H9 (cell line): ENCODE measurements at regions not wholly inside any gene's neighbourhood (a gene's known extent, or its start where the extent isn't known, plus 50 kb on each side); places are given as distances from the start of the nearest gene placed in this dataset.
A peak's percentile ranks its signal among the peaks of the same experiment; 100 is the strongest.

ENCODE experiments used
- DNase-seq: peaks from one replicate; pipeline ENCODE4 v3.0.0-alpha.2; 2017
- H2AFZ ChIP-seq: one replicate; pipeline ENCODE4 v1.6.1; 2013; ENCODE audit warnings: mild to moderate bottlenecking, low read length, control low read depth, moderate library complexity
- H2AK5ac ChIP-seq: 2 replicates; pipeline ENCODE4 v1.6.1; 2013; ENCODE audit warnings: low read length, control low read depth, mixed read lengths; ENCODE audit not compliant: insufficient read length
- H2BK120ac ChIP-seq: one replicate; pipeline ENCODE4 v1.6.1; 2013; ENCODE audit warnings: low read depth, mild to moderate bottlenecking, low read length, control low read depth, inconsistent platforms; ENCODE audit not compliant: poor library complexity, severe bottlenecking
- H2BK12ac ChIP-seq: 2 replicates; pipeline ENCODE4 v1.6.1; 2013; ENCODE audit warnings: low read length, control low read depth, mixed read lengths, low read depth; ENCODE audit not compliant: insufficient read length
- H2BK15ac ChIP-seq: 2 replicates; pipeline ENCODE4 v1.6.1; 2013; ENCODE audit warnings: low read depth, low read length, control low read depth
- H2BK20ac ChIP-seq: one replicate; pipeline ENCODE4 v1.6.1; 2013; ENCODE audit warnings: low read depth, mild to moderate bottlenecking, low read length, control low read depth, inconsistent platforms; ENCODE audit not compliant: poor library complexity, severe bottlenecking
- H2BK5ac ChIP-seq: 2 replicates; pipeline ENCODE4 v1.6.1; 2013; ENCODE audit warnings: low read length, control low read depth, mixed read lengths; ENCODE audit not compliant: insufficient read length
- H3K14ac ChIP-seq: 2 replicates; pipeline ENCODE4 v1.6.1; 2013; ENCODE audit warnings: low read length, control low read depth; ENCODE audit not compliant: insufficient read depth
- H3K18ac ChIP-seq: 2 replicates; pipeline ENCODE4 v1.6.1; 2013; ENCODE audit warnings: low read depth, mild to moderate bottlenecking, mixed read lengths, low read length, control low read depth; ENCODE audit not compliant: insufficient read length
- H3K23ac ChIP-seq: 2 replicates; pipeline ENCODE4 v1.6.1; 2013; ENCODE audit warnings: low read length, control low read depth, mixed read lengths, low read depth; ENCODE audit not compliant: insufficient read length
- H3K23me2 ChIP-seq: 2 replicates; pipeline ENCODE4 v1.6.1; 2013; ENCODE audit warnings: low read depth, mild to moderate bottlenecking, mixed read lengths, low read length, control low read depth; ENCODE audit not compliant: insufficient read length, poor library complexity, severe bottlenecking
- H3K27ac ChIP-seq: 2 replicates; pipeline ENCODE4 v1.5.1; 2013; ENCODE audit warnings: low read length, control low read depth, mixed read lengths, low read depth; ENCODE audit not compliant: insufficient read length
- H3K27me3 ChIP-seq: 2 replicates; pipeline ENCODE4 v1.6.1; 2013; ENCODE audit warnings: low read length, control low read depth, inconsistent platforms; ENCODE audit not compliant: insufficient read depth
- H3K4ac ChIP-seq: 2 replicates; pipeline ENCODE4 v1.6.1; 2013; ENCODE audit warnings: low read depth, mild to moderate bottlenecking, control low read depth, inconsistent platforms, low read length, moderate library complexity
- H3K4me1 ChIP-seq: 2 replicates; pipeline ENCODE4 v1.6.1; 2013; ENCODE audit warnings: low read length, control low read depth, inconsistent platforms; ENCODE audit not compliant: insufficient read depth
- H3K4me2 ChIP-seq: 2 replicates; pipeline ENCODE4 v1.6.1; 2013; ENCODE audit warnings: low read length, control low read depth, mixed read lengths; ENCODE audit not compliant: insufficient read length, insufficient read depth
- H3K56ac ChIP-seq: 2 replicates; pipeline ENCODE4 v1.6.1; 2013; ENCODE audit warnings: low read depth, mild to moderate bottlenecking, mixed read lengths, low read length, control low read depth; ENCODE audit not compliant: insufficient read length
- H3K79me1 ChIP-seq: 2 replicates; pipeline ENCODE4 v1.6.1; 2013; ENCODE audit warnings: low read depth, mild to moderate bottlenecking, moderate library complexity, low read length, control low read depth, inconsistent platforms; ENCODE audit not compliant: insufficient read depth, poor library complexity, severe bottlenecking
- H3K79me2 ChIP-seq: 2 replicates; pipeline ENCODE4 v1.6.1; 2013; ENCODE audit warnings: low read length, control low read depth, inconsistent platforms; ENCODE audit not compliant: insufficient read depth
- H3K9ac ChIP-seq: 2 replicates; pipeline ENCODE4 v1.6.1; 2013; ENCODE audit warnings: low read length, control low read depth, mixed read lengths; ENCODE audit not compliant: insufficient read length; ENCODE audit errors: extremely low read depth
- H3K9me3 ChIP-seq: one replicate; pipeline ENCODE4 v1.6.1; 2013; ENCODE audit warnings: low read depth, low read length, inconsistent platforms; ENCODE audit not compliant: control insufficient read depth
- H3T11ph ChIP-seq: one replicate; pipeline ENCODE4 v1.6.1; 2013; ENCODE audit warnings: mild to moderate bottlenecking, low read length, control low read depth, inconsistent platforms
- H4K20me1 ChIP-seq: one replicate; pipeline ENCODE4 v1.6.1; 2013; ENCODE audit not compliant: control insufficient read depth, insufficient read length, insufficient read depth
- H4K5ac ChIP-seq: 2 replicates; pipeline ENCODE4 v1.6.1; 2013; ENCODE audit warnings: low read depth, mild to moderate bottlenecking, mixed read lengths, low read length, control low read depth; ENCODE audit not compliant: insufficient read length
- H4K8ac ChIP-seq: replicated peaks from 2 replicates; pipeline ENCODE4 v1.6.1; 2013; ENCODE audit warnings: low read length, control low read depth, mixed read lengths, low read depth; ENCODE audit not compliant: insufficient read length
- H4K91ac ChIP-seq: 2 replicates; pipeline ENCODE4 v1.6.1; 2013; ENCODE audit warnings: low read depth, mild to moderate bottlenecking, moderate library complexity, mixed read lengths, low read length, control low read depth; ENCODE audit not compliant: insufficient read length
- H3K27ac Mint-ChIP-seq, 3 experiments: 2 replicates in 2 of 3; 3 replicates in 1 of 3; pipeline ENCODE4 v1.8.0; 2020 to 2021; ENCODE audit warnings: mixed read lengths in 3 of 3, mild to moderate bottlenecking in 1 of 3, moderate library complexity in 1 of 3
- H3K27me3 Mint-ChIP-seq: 2 replicates; pipeline ENCODE4 v1.8.0; 2021; ENCODE audit warnings: low read depth, mild to moderate bottlenecking, moderate library complexity, mixed read lengths
- H3K36me3 Mint-ChIP-seq, 3 experiments: 2 replicates in 2 of 3; 3 replicates in 1 of 3; pipeline ENCODE4 v1.8.0; 2020 to 2021; ENCODE audit warnings: low read depth in 3 of 3, mixed read lengths in 3 of 3; ENCODE audit not compliant: insufficient read depth in 1 of 3
- H3K4me1 Mint-ChIP-seq, 2 experiments: 2 replicates each; pipeline ENCODE4 v1.8.0; 2020; ENCODE audit warnings: mixed read lengths in 2 of 2
- H3K4me3 Mint-ChIP-seq, 2 experiments: 2 replicates in 1 of 2; 3 replicates in 1 of 2; pipeline ENCODE4 v1.8.0; 2020 to 2021; ENCODE audit warnings: mild to moderate bottlenecking in 2 of 2, mixed read lengths in 2 of 2, moderate library complexity in 1 of 2
- H3K9me3 Mint-ChIP-seq, 2 experiments: 2 replicates in 1 of 2; 3 replicates in 1 of 2; pipeline ENCODE4 v1.8.0; 2020; ENCODE audit warnings: mild to moderate bottlenecking in 2 of 2, mixed read lengths in 2 of 2, moderate library complexity in 1 of 2
- WGBS: extraction: QIAGEN DNeasy Blood & Tissue Kit; methylation state at CpG from one replicate; pipeline ENCODE4 v1.1.7; 2013; ENCODE audit warnings: missing lambda C conversion rate, low lambda C conversion rate, mixed read lengths; ENCODE audit not compliant: insufficient read length; ENCODE audit errors: extremely low coverage; 5-methylcytosine and 5-hydroxymethylcytosine counted together
- TF ChIP-seq, protein P1 (sequence below): fragments of 200-600 bp; sonication (generic); conservative IDR thresholded peaks from 3 replicates; pipeline ENCODE4 v1.8.0; 2021; ENCODE audit warnings: antibody characterized with exemption, mild to moderate bottlenecking

DNA sequence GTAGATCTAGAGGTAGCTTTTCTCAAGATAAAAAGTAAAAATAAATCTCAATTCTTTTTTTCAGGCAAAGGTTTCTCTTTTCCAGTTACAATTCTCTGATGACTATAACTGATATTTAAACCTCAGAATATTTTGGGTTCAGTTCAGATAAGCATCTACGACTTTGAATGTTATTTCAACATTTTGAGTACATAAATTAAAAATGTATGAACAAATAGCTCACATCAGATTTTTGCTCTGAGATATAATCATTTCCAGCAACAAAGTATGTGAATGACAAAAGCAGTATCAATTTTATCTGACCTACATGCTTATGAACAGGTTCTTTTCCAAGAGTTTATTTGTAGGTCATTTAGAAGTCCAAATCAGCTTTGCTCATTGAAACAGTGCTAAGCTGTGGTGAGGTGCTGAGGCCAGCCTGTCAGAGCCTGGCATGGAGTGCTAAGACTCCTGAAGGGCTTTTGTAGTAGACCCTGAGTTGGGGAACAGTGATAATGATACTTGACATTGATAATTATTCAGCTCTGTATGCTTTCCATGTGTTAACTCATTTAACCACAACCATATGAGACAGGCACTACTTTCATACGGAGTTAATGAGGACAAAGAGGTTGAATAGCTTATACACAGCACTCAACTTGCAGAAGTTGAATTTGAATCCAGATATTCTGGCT lies 205.0 kb upstream of the DCN start:
- H3K27ac ChIP-seq: no peak overlapping the region
- H2BK20ac ChIP-seq: no peak overlapping the region
- no peaks in the 10 kb centered on the region for H3K27me3 ChIP-seq
- no peak overlapping the region for H3K4me2 ChIP-seq
- no peak for DNase-seq
- peak overlapping the region; percentile 73 for H2AFZ ChIP-seq
- peaks cover 5 to 8% of the 10 kb centered on the region in 2 experiments for H3K4me1 Mint-ChIP-seq
- H4K91ac ChIP-seq: no peak overlapping the region
- no peaks in the 10 kb centered on the region for H3K79me1 ChIP-seq
- peaks cover 0 to 14% (median under 1%) of the 10 kb centered on the region in 3 experiments; a peak in 3 of 7 replicates for H3K36me3 Mint-ChIP-seq
- no peak overlapping the region for H4K5ac ChIP-seq
- H3K9ac ChIP-seq: no peak overlapping the region
- H3K18ac ChIP-seq: no peak overlapping the region
- H3K4me3 Mint-ChIP-seq: no peak overlapping the region
- no peaks in the 10 kb centered on the region for H3K23me2 ChIP-seq
- no peaks in the 10 kb centered on the region for H3K79me2 ChIP-seq
- no peaks in the 10 kb centered on the region for H4K20me1 ChIP-seq
- H2BK5ac ChIP-seq: no peak overlapping the region
- H3K27me3 Mint-ChIP-seq: no peaks in the 10 kb centered on the region; the same call in 1 of the 2 replicates
- peaks cover 4 to 7% of the 10 kb centered on the region in 2 experiments; a peak in 3 of 5 replicates for H3K9me3 Mint-ChIP-seq
- no peak overlapping the region for H3K14ac ChIP-seq
- no peak overlapping the region for H2BK15ac ChIP-seq
- no peak overlapping the region for H3K23ac ChIP-seq
- H3K9me3 ChIP-seq: peaks cover 5% of the 10 kb centered on the region
- H3K56ac ChIP-seq: no peak overlapping the region
- H3K4ac ChIP-seq: no peak overlapping the region
- no peaks in the 10 kb centered on the region for H3K4me1 ChIP-seq
- H3T11ph ChIP-seq: no peak overlapping the region
- no peak overlapping the region for H2BK120ac ChIP-seq
- H2AK5ac ChIP-seq: no peak overlapping the region
- WGBS: no CpG with 5 or more reads among the region's 2 CpGs
- H2BK12ac ChIP-seq: no peak overlapping the region
- no peak overlapping the region for H4K8ac ChIP-seq
- TF ChIP-seq, protein P1, sequence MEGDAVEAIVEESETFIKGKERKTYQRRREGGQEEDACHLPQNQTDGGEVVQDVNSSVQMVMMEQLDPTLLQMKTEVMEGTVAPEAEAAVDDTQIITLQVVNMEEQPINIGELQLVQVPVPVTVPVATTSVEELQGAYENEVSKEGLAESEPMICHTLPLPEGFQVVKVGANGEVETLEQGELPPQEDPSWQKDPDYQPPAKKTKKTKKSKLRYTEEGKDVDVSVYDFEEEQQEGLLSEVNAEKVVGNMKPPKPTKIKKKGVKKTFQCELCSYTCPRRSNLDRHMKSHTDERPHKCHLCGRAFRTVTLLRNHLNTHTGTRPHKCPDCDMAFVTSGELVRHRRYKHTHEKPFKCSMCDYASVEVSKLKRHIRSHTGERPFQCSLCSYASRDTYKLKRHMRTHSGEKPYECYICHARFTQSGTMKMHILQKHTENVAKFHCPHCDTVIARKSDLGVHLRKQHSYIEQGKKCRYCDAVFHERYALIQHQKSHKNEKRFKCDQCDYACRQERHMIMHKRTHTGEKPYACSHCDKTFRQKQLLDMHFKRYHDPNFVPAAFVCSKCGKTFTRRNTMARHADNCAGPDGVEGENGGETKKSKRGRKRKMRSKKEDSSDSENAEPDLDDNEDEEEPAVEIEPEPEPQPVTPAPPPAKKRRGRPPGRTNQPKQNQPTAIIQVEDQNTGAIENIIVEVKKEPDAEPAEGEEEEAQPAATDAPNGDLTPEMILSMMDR: no peak
- H3K27ac Mint-ChIP-seq: no peak overlapping the region; a peak in 1 of 7 replicates
